Liver (tissue), 7 donors: ENCODE measurements at regions not wholly inside any gene's neighbourhood (a gene's known extent, or its start where the extent isn't known, plus 50 kb on each side); places are given as distances from the start of the nearest gene placed in this dataset.

Experiments used
- DNase-seq: peaks from one replicate; pipeline ENCODE4 v3.0.0-alpha.2; 2017; ENCODE audit warnings: low spot score
- H3K27ac ChIP-seq, 2 donors: one replicate each; pipeline ENCODE4 v1.7.0; 2013; ENCODE audit warnings: inconsistent platforms in 2 of 2, low read length in 2 of 2, control low read depth in 1 of 2, low read depth in 1 of 2, mild to moderate bottlenecking in 1 of 2
- H3K27me3 ChIP-seq, 4 donors: one replicate each; pipeline versions ENCODE4 v1.6.1 to v1.7.0; 2013; ENCODE audit warnings: low read length in 3 of 4, inconsistent platforms in 1 of 4, mild to moderate bottlenecking in 1 of 4, moderate library complexity in 1 of 4; ENCODE audit not compliant: control insufficient read depth in 4 of 4, insufficient read depth in 4 of 4
- H3K36me3 ChIP-seq, 4 donors: one replicate each; pipeline versions ENCODE4 v1.6.1 to v1.7.0; 2013; ENCODE audit warnings: low read length in 3 of 4, mild to moderate bottlenecking in 3 of 4, low read depth in 1 of 4, moderate library complexity in 1 of 4; ENCODE audit not compliant: control insufficient read depth in 4 of 4, insufficient read depth in 3 of 4
- H3K4me1 ChIP-seq, 4 donors: one replicate each; pipeline versions ENCODE4 v1.6.1 to v1.7.0; 2013; ENCODE audit warnings: low read length in 3 of 4, mild to moderate bottlenecking in 3 of 4, moderate library complexity in 1 of 4; ENCODE audit not compliant: control insufficient read depth in 4 of 4, insufficient read depth in 4 of 4
- H3K4me3 ChIP-seq, 3 donors: one replicate each; pipeline versions ENCODE4 v1.6.1 to v1.7.0; 2013; ENCODE audit warnings: low read length in 3 of 3, control low read depth in 1 of 3, low read depth in 1 of 3, mild to moderate bottlenecking in 1 of 3
- H3K9ac ChIP-seq, 2 donors: one replicate each; pipeline ENCODE4 v1.7.0; 2013; ENCODE audit warnings: low read length in 2 of 2, mild to moderate bottlenecking in 2 of 2, moderate library complexity in 2 of 2, control low read depth in 1 of 2, low read depth in 1 of 2
- H3K9me3 ChIP-seq, 4 donors: one replicate each; pipeline versions ENCODE4 v1.6.1 to v1.7.0; 2013; ENCODE audit warnings: low read length in 3 of 4; ENCODE audit not compliant: control insufficient read depth in 4 of 4
- ATF3 ChIP-seq: IDR thresholded peaks from 2 replicates; pipeline ENCODE4 v1.6.1; 2016; ENCODE audit warnings: antibody characterized with exemption
- FOXA1 ChIP-seq: IDR thresholded peaks from 2 replicates; pipeline ENCODE4 v1.6.1; 2016; ENCODE audit warnings: antibody characterized with exemption
- FOXA2 ChIP-seq: IDR thresholded peaks from 2 replicates; pipeline ENCODE4 v1.6.1; 2016; ENCODE audit warnings: antibody characterized with exemption
- GABPA ChIP-seq, 2 donors: IDR thresholded peaks in 1 of 2; conservative IDR thresholded peaks in 1 of 2; 2 replicates each; pipeline ENCODE4 v1.6.1; 2016; ENCODE audit warnings: antibody characterized with exemption in 2 of 2, mild to moderate bottlenecking in 1 of 2, moderate library complexity in 1 of 2
- HNF4A ChIP-seq, 2 donors: conservative IDR thresholded peaks; 2 replicates each; pipeline ENCODE4 v1.6.1; 2016; ENCODE audit warnings: antibody characterized with exemption in 2 of 2, mild to moderate bottlenecking in 2 of 2
- HNF4G ChIP-seq: IDR thresholded peaks from 2 replicates; pipeline ENCODE4 v1.6.1; 2016; ENCODE audit warnings: antibody characterized with exemption
- MAX ChIP-seq: IDR thresholded peaks from 2 replicates; pipeline ENCODE4 v1.6.1; 2016; ENCODE audit warnings: antibody characterized with exemption
- NR2F2 ChIP-seq: IDR thresholded peaks from 2 replicates; pipeline ENCODE4 v1.6.1; 2016; ENCODE audit warnings: antibody characterized with exemption
- REST ChIP-seq: IDR thresholded peaks from 2 replicates; pipeline ENCODE4 v1.6.1; 2016; ENCODE audit warnings: antibody characterized with exemption, mild to moderate bottlenecking
- RXRA ChIP-seq, 2 donors: IDR thresholded peaks; 2 replicates each; pipeline ENCODE4 v1.6.1; 2017 to 2018; ENCODE audit warnings: antibody characterized with exemption in 2 of 2, mild to moderate bottlenecking in 1 of 2
- SP1 ChIP-seq: IDR thresholded peaks from 2 replicates; pipeline ENCODE4 v1.6.1; 2018; ENCODE audit warnings: antibody characterized with exemption, mild to moderate bottlenecking
- ZBTB33 ChIP-seq: IDR thresholded peaks from 2 replicates; pipeline ENCODE4 v1.6.1; 2016; ENCODE audit warnings: antibody characterized with exemption
- WGBS: extraction: QIAGEN DNeasy Blood & Tissue Kit; methylation state at CpG from one replicate; pipeline ENCODE4 v1.1.7; 2013; 5-methylcytosine and 5-hydroxymethylcytosine counted together
- donor health status: healthy.
- donor health status: healthy.
- donor health status: healthy.
- donor health status: healthy.

- no peak overlapping the region for H3K4me3 ChIP-seq
- 81% methylated on average over 6 of the region's 6 CpGs for whole genome bisulfite sequencing
Observed at GRCh38 chr4:149173241-149174013, 642.2 kb downstream of the IQCM start.

GRCh38 chr4:149168645-149169044 lies 647.0 kb downstream of the IQCM start:
- H3K9ac ChIP-seq = no peak overlapping the region
- TF ChIP-seq GABPA (IDR thresholded peaks at IDR 0.05 in 1 of 2, conservative IDR thresholded peaks at IDR 0.05 in 1 of 2) (no peak), REST (no peak), SP1 (no peak), NR2F2 (no peak), ATF3 (no peak), FOXA2 (no peak), HNF4A (conservative IDR thresholded peaks at IDR 0.05) (no peak), HNF4G (no peak)
- 77% methylated on average over 2 of the region's 2 CpGs for whole genome bisulfite sequencing
- H3K9me3 ChIP-seq = no peaks in the 10 kb centered on the region
- no peak overlapping the region for H3K4me3 ChIP-seq
- DNase-seq = no peak
- H3K27me3 ChIP-seq = peaks cover 0 to 3% (median 0%) of the 10 kb centered on the region in 4 donors
- H3K36me3 ChIP-seq = no peaks in the 10 kb centered on the region
- no peaks in the 10 kb centered on the region for H3K4me1 ChIP-seq
- no peak overlapping the region for H3K27ac ChIP-seq

More at GRCh38 chr4:149173241-149174013, 642.2 kb downstream of the IQCM start:
- Histone ChIP-seq H3K9me3 (no peaks in the 10 kb centered on the region), H3K4me1 (no peaks in the 10 kb centered on the region), H3K27me3 (peaks cover 0 to 3% (median under 1%) of the 10 kb centered on the region in 4 donors), H3K9ac (no peak overlapping the region), H3K36me3 (no peaks in the 10 kb centered on the region), H3K27ac (no peak overlapping the region)
- TF ChIP-seq FOXA1 (no peak), SP1 (no peak), NR2F2 (no peak), GABPA (IDR thresholded peaks at IDR 0.05 in 1 of 2, conservative IDR thresholded peaks at IDR 0.05 in 1 of 2) (no peak), REST (no peak), RXRA (IDR thresholded peaks at IDR 0.05) (no peak), ZBTB33 (no peak), MAX (no peak), ATF3 (no peak)
- no peak for DNase-seq
